ENCODE measurements at regions not wholly inside any gene's neighbourhood (a gene's known extent, or its start where the extent isn't known, plus 50 kb on each side); places are given as distances from the start of the nearest gene placed in this dataset.

DNA sequence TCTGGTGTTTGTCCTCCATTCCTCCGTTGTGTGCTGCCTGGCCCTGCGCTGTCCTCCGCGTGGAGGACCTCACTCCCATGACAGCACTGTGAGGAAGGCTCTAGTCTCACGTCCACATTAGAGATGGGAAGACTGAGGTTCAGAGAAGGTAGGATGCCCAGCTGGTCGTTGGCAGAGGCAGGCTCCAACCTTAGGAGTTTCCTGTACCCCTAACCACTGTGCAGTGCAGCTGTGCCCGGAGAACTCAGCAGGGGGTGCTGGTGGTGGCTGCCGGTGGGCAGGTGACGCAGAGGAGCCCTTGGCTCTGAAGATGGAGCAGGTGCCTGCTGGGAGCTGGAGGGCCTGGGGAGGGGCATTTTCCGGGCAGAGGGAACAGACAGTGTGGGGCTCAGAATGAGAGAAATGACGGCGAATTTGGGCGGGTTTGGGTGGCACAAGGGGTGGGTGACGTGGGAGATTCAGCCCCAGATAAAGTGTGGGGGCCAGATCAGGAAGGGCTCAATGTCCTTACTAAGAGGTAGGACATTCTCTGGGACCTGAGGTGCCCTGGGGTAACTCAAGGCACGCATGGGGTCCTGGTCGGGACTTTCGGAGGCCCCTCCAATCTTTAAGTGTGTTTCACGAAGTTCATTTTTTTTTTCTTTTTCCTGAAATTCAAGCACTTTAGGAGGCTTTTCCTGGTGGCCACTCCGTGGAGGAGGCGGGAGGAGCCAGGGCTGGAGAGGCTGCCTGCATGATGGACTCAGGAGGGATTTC, 535.0 kb downstream of the TBC1D22A start:
- TF ChIP-seq POLR2A (IDR thresholded peaks at IDR 0.05; ENCODE audit: low read depth, low read length) (no peak), SPI1 (IDR thresholded peaks at IDR 0.05; ENCODE audit: low read depth, low read length) (no peak)
- DNase-seq (ENCODE audit: insufficient read length, low spot score) (no peak), FAIRE-seq (no peak)

DNA sequence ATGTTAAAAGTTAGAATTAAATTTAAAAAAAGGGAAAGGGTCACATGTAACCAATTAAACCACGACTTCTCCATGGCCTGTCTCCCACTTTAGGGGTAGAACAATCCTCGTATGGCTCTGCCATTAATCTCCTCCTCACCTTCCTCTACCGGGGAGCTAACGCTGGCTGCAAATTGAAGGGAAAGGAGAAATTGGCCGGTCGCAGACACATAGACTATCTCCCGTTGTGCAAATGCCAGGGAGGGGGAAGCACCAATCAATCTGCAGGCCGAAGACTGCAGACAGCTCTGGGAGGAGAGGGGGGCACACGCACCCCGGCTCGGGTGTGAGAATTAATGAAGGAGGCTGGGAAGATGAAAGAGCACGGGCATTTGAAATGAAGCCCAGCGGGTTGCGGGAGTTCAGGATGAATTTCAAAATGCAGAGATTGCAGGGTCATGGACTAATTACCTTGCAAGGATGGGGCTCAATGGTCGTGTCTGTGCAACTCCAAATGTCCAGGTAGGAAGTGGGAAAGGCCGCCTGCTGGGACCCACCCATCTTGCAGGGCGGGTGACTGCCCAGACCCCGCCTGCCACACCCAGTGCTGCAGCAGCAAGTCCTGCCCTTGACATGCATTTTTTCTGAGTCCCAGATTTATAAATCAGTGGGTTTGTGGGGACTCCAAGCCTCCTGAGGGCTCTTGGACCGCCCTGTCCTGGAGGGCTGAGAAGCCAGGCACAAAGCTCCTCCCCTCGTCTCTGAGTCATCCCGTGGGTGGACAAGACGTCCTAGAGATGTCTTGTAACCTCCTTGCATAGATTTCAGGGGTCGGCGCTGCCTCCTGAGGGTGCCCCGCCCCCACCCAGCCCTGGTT, 534.2 kb downstream of the TBC1D22A start:
- FAIRE-seq (no peak), DNase-seq (ENCODE audit: insufficient read length, low spot score) (no peak)
- TF ChIP-seq PAX5 (IDR thresholded peaks at IDR 0.05; ENCODE audit: insufficient read depth, low read length, severe bottlenecking) (no peak), SPI1 (IDR thresholded peaks at IDR 0.05; ENCODE audit: low read depth, low read length) (no peak), POU2F2 (IDR thresholded peaks at IDR 0.05; ENCODE audit: low read depth, low read length) (no peak), POLR2AphosphoS5 (IDR thresholded peaks at IDR 0.05; ENCODE audit: low read depth, low read length) (no peak), TAF1 (IDR thresholded peaks at IDR 0.05; ENCODE audit: low read depth, low read length) (no peak), POLR2A (IDR thresholded peaks at IDR 0.05; ENCODE audit: low read depth, low read length) (no peak)

DNA sequence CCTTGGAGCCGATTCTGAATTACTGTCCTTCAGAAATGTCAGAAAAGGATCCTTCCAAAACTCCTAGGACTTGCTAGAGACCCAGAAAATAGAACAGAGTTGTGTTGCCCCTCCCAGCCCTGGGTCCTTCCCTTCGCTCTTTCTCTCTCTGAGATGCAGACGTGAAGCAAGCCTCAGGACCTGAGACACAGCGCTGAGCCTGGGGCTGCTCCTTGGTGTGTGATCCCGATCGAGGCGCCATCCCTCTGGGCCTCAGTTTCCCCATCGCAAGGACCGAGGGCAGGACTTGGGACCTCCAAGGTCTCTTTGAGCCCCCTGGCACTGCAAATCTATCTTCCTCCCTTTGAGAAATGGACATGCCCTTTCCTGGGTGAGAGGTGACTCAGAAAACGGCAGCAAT, 533.5 kb downstream of the TBC1D22A start:
- FAIRE-seq (no peak), DNase-seq (ENCODE audit: insufficient read length, low spot score) (no peak)
- TF ChIP-seq TAF1 (IDR thresholded peaks at IDR 0.05; ENCODE audit: low read depth, low read length) (no peak), POLR2A (IDR thresholded peaks at IDR 0.05; ENCODE audit: low read depth, low read length) (no peak), POLR2AphosphoS5 (IDR thresholded peaks at IDR 0.05; ENCODE audit: low read depth, low read length) (no peak), PAX5 (IDR thresholded peaks at IDR 0.05; ENCODE audit: insufficient read depth, low read length, severe bottlenecking) (no peak), SPI1 (IDR thresholded peaks at IDR 0.05; ENCODE audit: low read depth, low read length) (no peak), POU2F2 (IDR thresholded peaks at IDR 0.05; ENCODE audit: low read depth, low read length) (no peak)

DNA sequence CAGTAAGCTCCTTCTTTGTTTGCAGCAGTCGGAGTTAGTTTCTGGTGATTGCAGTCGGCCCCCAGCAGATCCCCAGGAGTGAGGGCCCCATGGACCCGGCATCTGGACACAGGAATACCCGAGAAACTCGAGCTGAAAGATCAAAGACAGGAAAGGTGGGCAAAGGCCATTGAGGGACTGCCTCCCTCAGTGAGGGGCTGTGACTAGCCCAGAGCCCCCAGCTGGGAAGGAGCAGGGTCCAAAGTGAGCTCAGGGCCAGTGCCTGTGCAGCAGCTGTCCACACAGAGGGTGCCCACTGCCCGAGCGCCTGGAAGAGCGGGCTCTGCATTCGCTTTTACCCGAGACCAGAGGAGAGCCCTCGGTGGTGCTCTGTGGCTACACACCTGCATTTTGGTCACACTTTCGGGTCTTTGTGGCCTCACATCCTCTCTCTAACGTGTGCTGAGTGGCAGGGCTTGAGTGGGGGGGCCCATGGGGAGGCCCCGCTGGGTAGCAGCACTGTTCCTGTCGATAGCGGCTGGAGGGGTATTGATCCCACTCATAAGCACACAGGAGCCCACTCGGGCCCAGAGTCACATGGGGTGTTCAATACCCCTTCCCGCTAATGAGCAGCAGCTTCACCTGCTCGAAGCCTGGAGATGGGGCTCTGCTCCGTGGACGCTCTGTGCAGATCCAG, 532.9 kb downstream of the TBC1D22A start:
- no peak for DNase-seq (ENCODE audit: insufficient read length, low spot score)
- TF ChIP-seq SPI1 (IDR thresholded peaks at IDR 0.05; ENCODE audit: low read depth, low read length) (no peak), POU2F2 (IDR thresholded peaks at IDR 0.05; ENCODE audit: low read depth, low read length) (no peak), PAX5 (IDR thresholded peaks at IDR 0.05; ENCODE audit: insufficient read depth, low read length, severe bottlenecking) (no peak), TAF1 (IDR thresholded peaks at IDR 0.05; ENCODE audit: low read depth, low read length) (no peak), POLR2AphosphoS5 (IDR thresholded peaks at IDR 0.05; ENCODE audit: low read depth, low read length) (no peak), POLR2A (IDR thresholded peaks at IDR 0.05; ENCODE audit: low read depth, low read length) (no peak)
- no peak for FAIRE-seq

DNA sequence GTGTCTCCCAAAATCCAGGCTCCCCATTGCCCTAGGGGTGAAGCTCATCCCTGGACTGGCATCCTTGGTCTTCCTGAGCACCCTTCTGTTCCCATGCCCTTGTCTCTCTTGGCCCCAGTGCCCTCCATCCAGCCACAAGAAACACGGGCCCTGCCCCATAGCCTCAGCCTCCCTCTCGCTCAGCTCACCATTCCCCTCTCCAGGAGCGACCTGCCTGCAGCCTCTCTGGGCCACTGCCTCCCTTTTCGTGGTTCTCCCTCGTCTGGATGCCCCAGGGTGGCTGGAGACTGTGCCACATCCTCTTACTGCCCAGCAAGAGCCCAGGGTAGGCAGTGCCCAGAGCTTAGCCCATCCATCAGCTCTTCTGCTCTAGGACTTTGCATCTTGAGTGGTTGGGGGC, 532.1 kb downstream of the TBC1D22A start:
- TF ChIP-seq PAX5 (IDR thresholded peaks at IDR 0.05; ENCODE audit: insufficient read depth, low read length, severe bottlenecking) (no peak), TAF1 (IDR thresholded peaks at IDR 0.05; ENCODE audit: low read depth, low read length) (no peak), POU2F2 (IDR thresholded peaks at IDR 0.05; ENCODE audit: low read depth, low read length) (no peak), POLR2AphosphoS5 (IDR thresholded peaks at IDR 0.05; ENCODE audit: low read depth, low read length) (no peak), POLR2A (IDR thresholded peaks at IDR 0.05; ENCODE audit: low read depth, low read length) (no peak), SPI1 (IDR thresholded peaks at IDR 0.05; ENCODE audit: low read depth, low read length) (no peak)
- no peak for DNase-seq (ENCODE audit: insufficient read length, low spot score)
- FAIRE-seq: no peak

DNA sequence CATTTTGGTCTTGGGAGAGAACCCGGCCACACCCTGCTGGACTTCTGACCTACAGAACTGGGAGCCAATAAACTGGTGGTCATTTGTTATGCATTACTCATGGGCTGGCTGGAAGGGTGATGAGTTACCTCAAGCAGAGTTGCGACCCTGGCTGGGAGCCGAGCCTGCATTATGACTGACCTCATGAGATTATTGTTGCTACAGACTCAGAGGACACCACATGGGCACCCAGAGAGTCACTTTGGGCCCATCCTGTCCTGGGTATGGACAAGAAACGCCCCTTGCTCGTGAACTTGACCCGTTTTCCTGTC, 531.7 kb downstream of the TBC1D22A start:
- TF ChIP-seq POLR2A (IDR thresholded peaks at IDR 0.05; ENCODE audit: low read depth, low read length) (no peak), PAX5 (IDR thresholded peaks at IDR 0.05; ENCODE audit: insufficient read depth, low read length, severe bottlenecking) (no peak), POLR2AphosphoS5 (IDR thresholded peaks at IDR 0.05; ENCODE audit: low read depth, low read length) (no peak), POU2F2 (IDR thresholded peaks at IDR 0.05; ENCODE audit: low read depth, low read length) (no peak), TAF1 (IDR thresholded peaks at IDR 0.05; ENCODE audit: low read depth, low read length) (no peak), SPI1 (IDR thresholded peaks at IDR 0.05; ENCODE audit: low read depth, low read length) (no peak)
- DNase-seq (ENCODE audit: insufficient read length, low spot score): no peak
- no peak for FAIRE-seq

DNA sequence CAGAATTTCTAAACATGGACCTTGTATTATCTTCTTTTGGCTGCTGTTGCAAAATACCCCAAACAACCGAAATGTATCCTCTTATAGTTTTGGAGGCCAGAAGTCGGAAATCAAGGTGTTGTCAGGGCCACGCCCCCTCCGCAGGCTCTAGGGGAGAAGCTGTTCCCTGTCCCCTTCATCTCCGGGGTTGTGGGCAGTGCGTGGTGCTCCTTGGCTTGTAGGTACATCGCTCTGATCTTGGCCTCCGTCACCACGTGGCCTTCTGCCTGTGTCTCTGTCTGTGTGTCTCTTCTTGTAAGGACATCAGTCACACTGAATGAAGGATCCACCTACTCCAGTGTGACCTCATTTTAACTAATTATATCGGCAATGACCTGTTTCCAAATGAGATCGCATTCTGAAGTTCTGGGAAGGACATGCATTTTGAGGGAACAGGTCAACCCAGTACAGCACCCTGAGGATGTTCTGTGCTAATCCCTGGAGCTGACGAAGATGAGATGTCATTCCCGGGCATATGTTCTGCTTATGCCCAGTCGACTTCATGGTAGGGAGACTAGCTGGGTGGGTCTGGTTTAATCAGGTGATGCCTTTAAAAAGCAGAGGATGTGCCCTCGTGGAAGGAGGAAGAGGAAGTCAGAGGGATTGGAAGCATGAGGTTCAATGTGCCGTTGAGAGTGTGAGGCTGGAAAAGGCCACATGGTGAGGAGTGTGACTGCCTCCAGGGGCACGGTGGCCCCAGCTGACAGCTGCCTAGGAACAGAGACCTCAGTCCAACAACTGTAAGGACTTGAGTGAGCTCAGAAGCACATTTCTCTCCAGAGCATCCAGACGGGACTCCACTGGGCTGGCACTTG, 531.1 kb downstream of the TBC1D22A start:
- FAIRE-seq (no peak), DNase-seq (ENCODE audit: insufficient read length, low spot score) (no peak)
- TF ChIP-seq PAX5 (IDR thresholded peaks at IDR 0.05; ENCODE audit: insufficient read depth, low read length, severe bottlenecking): no peak
- TF ChIP-seq SPI1 (IDR thresholded peaks at IDR 0.05; ENCODE audit: low read depth, low read length): no peak
- TF ChIP-seq TAF1 (IDR thresholded peaks at IDR 0.05; ENCODE audit: low read depth, low read length): no peak
- no peak for TF ChIP-seq POLR2A (IDR thresholded peaks at IDR 0.05; ENCODE audit: low read depth, low read length)
- no peak for TF ChIP-seq POU2F2 (IDR thresholded peaks at IDR 0.05; ENCODE audit: low read depth, low read length)
- no peak for TF ChIP-seq POLR2AphosphoS5 (IDR thresholded peaks at IDR 0.05; ENCODE audit: low read depth, low read length)

DNA sequence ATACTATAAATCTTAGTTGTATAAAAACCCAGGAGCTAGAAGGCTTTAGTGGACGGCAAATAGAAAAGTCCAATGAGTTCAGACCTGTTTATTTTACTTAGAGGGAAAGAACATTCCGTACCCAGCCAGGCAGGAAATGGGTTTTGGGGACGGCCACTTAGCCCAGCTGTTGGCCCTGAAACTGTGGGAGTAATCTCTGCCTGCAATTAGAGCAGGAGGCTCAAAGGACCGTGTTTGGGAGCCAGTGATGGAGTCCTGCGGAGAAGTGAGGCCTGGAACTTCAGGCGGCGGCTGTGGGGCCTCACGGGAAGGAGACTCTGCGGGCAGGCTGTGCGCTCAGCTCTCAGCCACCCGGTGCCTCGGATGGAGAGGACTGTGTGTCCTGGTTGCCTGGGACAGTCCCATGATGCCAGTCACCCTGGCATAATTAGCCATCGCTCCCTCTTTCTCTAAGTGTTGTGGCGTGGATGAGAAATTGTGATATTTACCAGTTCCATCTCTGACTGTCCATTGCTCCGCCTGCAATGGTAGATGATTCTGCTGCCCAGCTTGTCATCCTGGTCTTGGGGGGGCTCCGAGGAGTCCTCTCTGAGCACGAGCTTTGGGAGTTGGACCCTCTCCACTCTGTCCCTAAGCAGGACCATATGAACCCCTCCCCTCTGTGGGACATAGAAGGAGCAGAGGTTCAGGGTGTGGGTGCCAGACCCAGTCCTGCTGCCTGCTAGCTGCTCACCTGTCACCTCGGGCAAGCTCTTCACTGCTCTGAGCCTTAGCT, 530.3 kb downstream of the TBC1D22A start:
- TF ChIP-seq POU2F2 (IDR thresholded peaks at IDR 0.05; ENCODE audit: low read depth, low read length): no peak
- TF ChIP-seq PAX5 (IDR thresholded peaks at IDR 0.05; ENCODE audit: insufficient read depth, low read length, severe bottlenecking): no peak
- TF ChIP-seq SPI1 (IDR thresholded peaks at IDR 0.05; ENCODE audit: low read depth, low read length): no peak
- TF ChIP-seq TAF1 (IDR thresholded peaks at IDR 0.05; ENCODE audit: low read depth, low read length): no peak
- TF ChIP-seq POLR2A (IDR thresholded peaks at IDR 0.05; ENCODE audit: low read depth, low read length): no peak
- TF ChIP-seq POLR2AphosphoS5 (IDR thresholded peaks at IDR 0.05; ENCODE audit: low read depth, low read length): no peak
- DNase-seq (ENCODE audit: insufficient read length, low spot score) (no peak), FAIRE-seq (no peak)

All from GM12891 (cell line).